Esophagus squamous epithelium (tissue), 5 donors: ENCODE measurements at regions not wholly inside any gene's neighbourhood (a gene's known extent, or its start where the extent isn't known, plus 50 kb on each side); places are given as distances from the start of the nearest gene placed in this dataset.

Experiments used
- DNase-seq: peaks from one replicate; lab custom pipeline; 2025; lab: John Stamatoyannopoulos, UW
- H3K27ac ChIP-seq, 4 donors: fragments of 200-600 bp; sonication (generic); one replicate each; pipeline ENCODE4 v1.5.1; 2016 to 2019; ENCODE audit warnings: mild to moderate bottlenecking in 1 of 4
- H3K27me3 ChIP-seq, 4 donors: fragments of 200-600 bp; sonication (generic); 1 replicate in 3 of 4; 2 replicates in 1 of 4; pipeline versions ENCODE4 v1.5.1 to v1.6.0; 2017 to 2021; ENCODE audit warnings: antibody characterized with exemption in 1 of 4
- H3K36me3 ChIP-seq, 3 donors: fragments of 200-600 bp; sonication (generic); one replicate each; pipeline ENCODE4 v1.5.1; 2016 to 2019
- H3K4me1 ChIP-seq, 3 donors: fragments of 200-600 bp; sonication (generic); one replicate each; pipeline ENCODE4 v1.5.1; 2017 to 2019
- H3K4me3 ChIP-seq, 4 donors: fragments of 200-600 bp; sonication (generic); 1 replicate in 3 of 4; 2 replicates in 1 of 4; pipeline ENCODE4 v1.5.1; 2016 to 2019; ENCODE audit warnings: mild to moderate bottlenecking in 2 of 4, moderate library complexity in 1 of 4
- H3K9me3 ChIP-seq, 3 donors: fragments of 200-600 bp; sonication (generic); one replicate each; pipeline ENCODE4 v1.5.1; 2016 to 2019
- CTCF ChIP-seq, 6 experiments: fragments of 450-650 bp in 4 of 6; fragments of 200-600 bp in 2 of 6; sonication (generic) in 2 of 6; IDR thresholded peaks; one replicate each; pipeline ENCODE4 v1.5.1; 2016 to 2019; ENCODE audit warnings: antibody characterized with exemption in 6 of 6, mild to moderate bottlenecking in 4 of 6, moderate library complexity in 4 of 6
- POLR2A ChIP-seq, 4 donors: fragments of 450-650 bp; IDR thresholded peaks; one replicate each; pipeline ENCODE4 v1.6.1; 2017; ENCODE audit warnings: antibody characterized with exemption in 4 of 4, mild to moderate bottlenecking in 4 of 4, moderate library complexity in 3 of 4
- WGBS, 2 donors: methylation state at CpG; one replicate each; pipeline ENCODE4 v1.1.5; 2018; 5-methylcytosine and 5-hydroxymethylcytosine counted together
- intact Hi-C: fragments of 100-400 bp; cut with DNase I; formaldehyde crosslinking; loops from one replicate; pipeline ENCODE4 v1.15.0; 2022
- donor health status: DM: yes; HTN: yes; CAD: no.

- Histone ChIP-seq H3K27ac (no peak overlapping the region), H3K4me1 (no peaks in the 10 kb centered on the region), H3K36me3 (no peaks in the 10 kb centered on the region), H3K27me3 (no peaks in the 10 kb centered on the region), H3K9me3 (no peaks in the 10 kb centered on the region), H3K4me3 (no peak overlapping the region)
- DNase-seq: no peak
- intact Hi-C loops: no loop called here
- 52 to 77% methylated on average over 4 of the region's 4 CpGs for WGBS, 2 donors
- TF ChIP-seq POLR2A (IDR thresholded peaks at IDR 0.05): no peak
- TF ChIP-seq CTCF (IDR thresholded peaks at IDR 0.05): no peak
Observed at GRCh38 chr7:42456756-42457276, 219.8 kb upstream of the GLI3 start.

DNA sequence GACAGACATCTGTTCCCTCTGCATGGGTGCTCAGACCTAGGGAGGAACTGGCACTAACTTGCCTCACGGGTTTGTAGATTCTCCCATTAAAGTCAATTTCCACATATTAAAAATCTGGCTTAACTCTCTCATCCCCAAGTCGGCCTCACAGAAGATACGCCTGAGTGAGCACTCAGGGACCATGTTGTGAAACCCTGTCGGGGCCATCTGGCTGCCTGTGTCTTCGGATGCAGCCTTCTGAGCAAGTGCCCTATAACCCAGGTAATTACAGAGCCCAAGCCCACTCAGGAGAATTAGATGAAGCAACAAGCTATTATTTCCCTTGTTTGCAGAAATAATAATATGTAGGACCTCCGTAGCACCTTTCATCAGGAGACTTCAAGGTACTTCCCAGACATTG lies 219.3 kb upstream of the GLI3 start:
- intact Hi-C loops: no loop called here
- Histone ChIP-seq H3K27ac (no peak overlapping the region), H3K9me3 (no peaks in the 10 kb centered on the region), H3K4me1 (no peaks in the 10 kb centered on the region), H3K4me3 (no peak overlapping the region), H3K36me3 (no peaks in the 10 kb centered on the region), H3K27me3 (no peaks in the 10 kb centered on the region)
- TF ChIP-seq CTCF (IDR thresholded peaks at IDR 0.05): no peak
- no peak for TF ChIP-seq POLR2A (IDR thresholded peaks at IDR 0.05)
- DNase-seq: no peak
- 77 to 86% methylated on average over 6 of the region's 6 CpGs for WGBS, 2 donors

DNA sequence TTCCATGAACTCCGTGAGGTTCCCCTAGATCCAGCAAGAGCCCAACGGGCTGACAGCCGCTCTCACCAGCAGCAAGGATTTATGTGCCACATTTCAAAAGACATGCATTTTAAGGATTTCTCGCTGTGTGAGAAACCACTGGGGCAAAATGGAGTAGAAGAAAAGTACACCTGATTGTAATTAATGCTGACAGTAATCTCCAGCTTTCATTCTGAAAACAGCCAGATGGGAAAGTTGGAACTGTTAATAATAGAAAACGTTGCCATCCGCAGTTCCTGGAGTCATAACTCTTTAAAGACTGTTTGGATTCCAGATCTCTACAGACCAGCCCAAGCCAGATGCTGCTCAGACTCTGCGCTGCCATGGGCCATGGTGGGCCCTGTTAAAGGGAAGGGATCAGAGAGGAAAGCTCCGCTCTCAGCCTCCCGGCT lies 216.9 kb upstream of the GLI3 start:
- 68 to 75% methylated on average over 9 of the region's 9 CpGs for WGBS, 2 donors
- no peaks in the 10 kb centered on the region for H3K4me1 ChIP-seq
- H3K9me3 ChIP-seq: no peaks in the 10 kb centered on the region
- H3K27me3 ChIP-seq: no peaks in the 10 kb centered on the region
- DNase-seq: no peak
- intact Hi-C loops: no loop called here
- H3K36me3 ChIP-seq: no peaks in the 10 kb centered on the region
- H3K4me3 ChIP-seq: no peak overlapping the region
- H3K27ac ChIP-seq: no peak overlapping the region
- TF ChIP-seq POLR2A (IDR thresholded peaks at IDR 0.05) (no peak), CTCF (IDR thresholded peaks at IDR 0.05) (no peak)

DNA sequence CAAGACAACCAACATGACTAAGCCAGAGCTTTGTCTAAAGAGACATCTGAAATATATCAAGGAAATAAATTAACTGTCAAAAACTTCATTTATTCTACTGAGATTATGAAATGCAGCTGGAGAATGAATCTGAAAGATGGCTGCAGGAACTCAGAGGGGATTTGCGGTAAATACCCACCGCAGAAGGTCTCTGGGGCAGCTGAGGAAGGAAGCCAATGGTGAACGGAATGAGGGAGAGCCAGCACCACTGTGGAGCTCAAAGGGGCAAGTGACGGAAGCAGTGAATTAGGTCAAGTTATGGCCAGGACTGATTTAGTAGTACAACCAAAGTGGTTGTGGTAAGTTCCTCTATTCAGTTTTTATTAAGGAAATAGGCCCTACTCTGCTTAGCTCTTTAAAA lies 215.3 kb upstream of the GLI3 start:
- intact Hi-C loops: no loop called here
- WGBS, 2 donors: 58 to 72% methylated on average over 4 of the region's 4 CpGs
- DNase-seq: no peak
- Histone ChIP-seq H3K9me3 (no peaks in the 10 kb centered on the region), H3K27me3 (no peaks in the 10 kb centered on the region), H3K36me3 (no peaks in the 10 kb centered on the region), H3K27ac (no peak overlapping the region), H3K4me3 (no peak overlapping the region), H3K4me1 (no peaks in the 10 kb centered on the region)
- TF ChIP-seq POLR2A (IDR thresholded peaks at IDR 0.05) (no peak), CTCF (IDR thresholded peaks at IDR 0.05) (no peak)

GRCh38 chr7:42449431-42449830 lies 212.4 kb upstream of the GLI3 start:
- intact Hi-C loops: no loop called here
- H3K36me3 ChIP-seq: no peaks in the 10 kb centered on the region
- peaks cover 0 to 4% (median 0%) of the 10 kb centered on the region in 4 donors for H3K27me3 ChIP-seq
- no peak for DNase-seq
- TF ChIP-seq POLR2A (IDR thresholded peaks at IDR 0.05) (no peak), CTCF (IDR thresholded peaks at IDR 0.05) (no peak)
- no peak overlapping the region for H3K27ac ChIP-seq
- no peak overlapping the region for H3K4me3 ChIP-seq
- H3K9me3 ChIP-seq: no peaks in the 10 kb centered on the region
- H3K4me1 ChIP-seq: no peaks in the 10 kb centered on the region
- WGBS, 2 donors: 87 to 89% methylated on average over 5 of the region's 5 CpGs
